Astrocyte of the cerebellum (primary cell): ENCODE measurements at regions not wholly inside any gene's neighbourhood (a gene's known extent, or its start where the extent isn't known, plus 50 kb on each side); places are given as distances from the start of the nearest gene placed in this dataset.

Experiments
- DNase-seq: peaks from one replicate; pipeline ENCODE4 v3.0.0-alpha.2; 2011; ENCODE audit warnings: low read depth
- H3K4me3 ChIP-seq: 2 replicates; pipeline ENCODE4 v1.5.1; 2011; ENCODE audit warnings: mild to moderate bottlenecking, low read depth, low read length, moderate library complexity
- CTCF ChIP-seq: IDR thresholded peaks from 2 replicates; pipeline ENCODE4 v1.5.1; 2012; ENCODE audit warnings: low read length, low read depth, moderate library complexity, mild to moderate bottlenecking; ENCODE audit errors: missing control alignments
- in situ Hi-C: cut with HindIII; loops from 2 replicates; pipeline ENCODE4 v1.10.0; 2017; ENCODE audit warnings: low sequenced_read_pairs

GRCh38 chr19:28036486-28036885 lies 1176.5 kb downstream of the UQCRFS1 start:
- TF ChIP-seq CTCF: no peak
- in situ Hi-C loops: no loop called here
- no peak overlapping the region for H3K4me3 ChIP-seq
- no peak for DNase-seq

DNA sequence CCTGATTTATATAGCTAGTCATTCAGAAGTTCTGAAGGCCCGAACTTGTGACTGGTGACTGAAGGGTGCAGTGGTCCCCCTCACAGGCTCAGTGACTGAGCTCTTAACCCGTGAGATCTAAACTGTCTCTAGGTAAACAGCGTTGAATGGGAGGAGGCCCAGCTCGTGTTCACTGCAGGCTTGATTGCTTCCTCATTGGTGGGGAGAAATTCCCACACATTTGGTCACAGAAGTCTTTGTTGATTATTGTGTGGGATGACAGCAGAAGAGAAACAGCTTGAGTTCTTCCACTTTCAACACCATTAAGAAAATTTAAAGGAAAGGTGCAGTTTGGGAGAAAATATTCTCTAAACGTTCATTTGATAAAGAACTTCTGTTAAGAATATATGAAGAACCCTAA lies 1178.0 kb downstream of the UQCRFS1 start:
- no peak for TF ChIP-seq CTCF
- no peak overlapping the region for H3K4me3 ChIP-seq
- DNase-seq: no peak
- in situ Hi-C loops: no loop called here

- no peak overlapping the region for H3K4me3 ChIP-seq
- TF ChIP-seq CTCF: no peak
- in situ Hi-C loops: no loop called here
- no peak for DNase-seq
Measured at GRCh38 chr19:28028881-28029444, 1184.0 kb downstream of the UQCRFS1 start.

- DNase-seq: no peak
- TF ChIP-seq CTCF: no peak
- in situ Hi-C loops: no loop called here
Measured at GRCh38 chr19:28027116-28027515, 1185.8 kb downstream of the UQCRFS1 start.

GRCh38 chr19:28026636-28027035 lies 1186.3 kb downstream of the UQCRFS1 start:
- in situ Hi-C loops: no loop called here
- no peak overlapping the region for H3K4me3 ChIP-seq
- DNase-seq: no peak
- TF ChIP-seq CTCF: no peak

More at GRCh38 chr19:28027116-28027515, 1185.8 kb downstream of the UQCRFS1 start:
- H3K4me3 ChIP-seq: no peak overlapping the region

- in situ Hi-C loops: no loop called here
Measured at GRCh38 chr19:28024920-28025319, 1188.0 kb downstream of the UQCRFS1 start.

More at GRCh38 chr19:28024920-28025319, 1188.0 kb downstream of the UQCRFS1 start:
- DNase-seq: no peak
- TF ChIP-seq CTCF: no peak
- no peak overlapping the region for H3K4me3 ChIP-seq
